ENCODE measurements at regions not wholly inside any gene's neighbourhood (a gene's known extent, or its start where the extent isn't known, plus 50 kb on each side); places are given as distances from the start of the nearest gene placed in this dataset.

GRCh38 chr4:138500869-138501268, 258.7 kb upstream of the SLC7A11 start:
- Histone ChIP-seq H3K27me3 (ENCODE audit: control insufficient read depth in 2 of 2, insufficient read depth in 2 of 2, low read length in 2 of 2) (no peaks in the 10 kb centered on the region), H3K36me3 (replicated peaks in 1 of 2; ENCODE audit: control insufficient read depth in 1 of 2, insufficient read depth in 2 of 2, low read length in 2 of 2) (no peaks in the 10 kb centered on the region), H3K4me3 (replicated peaks in 1 of 3; ENCODE audit: low read depth in 2 of 3, low read length in 3 of 3) (no peak overlapping the region), H4K20me1 (ENCODE audit: insufficient read depth, low read length) (no peaks in the 10 kb centered on the region), H2AFZ (ENCODE audit: insufficient read depth, low read depth, low read length, poor library complexity, severe bottlenecking) (no peak overlapping the region), H3K4me2 (replicated peaks; ENCODE audit: extremely low read depth, low read length, poor library complexity, severe bottlenecking) (no peak overlapping the region), H3K9ac (ENCODE audit: insufficient read depth, low read length, poor library complexity, severe bottlenecking) (no peak overlapping the region), H3K4me1 (ENCODE audit: control insufficient read depth in 1 of 2, insufficient read depth in 2 of 2, low read length in 2 of 2) (no peaks in the 10 kb centered on the region), H3K79me2 (ENCODE audit: insufficient read depth, low read length) (no peaks in the 10 kb centered on the region), H3K9me3 (replicated peaks in 1 of 2; ENCODE audit: control insufficient read depth in 1 of 2, insufficient read depth in 1 of 2, low read length in 2 of 2) (peaks cover 0 to 5% of the 10 kb centered on the region in 2 donors), H3K27ac (ENCODE audit: low read depth in 1 of 2, low read length in 2 of 2) (no peak overlapping the region)
- Mint-ChIP-seq H3K27ac (no peak overlapping the region), H3K36me3 (no peaks in the 10 kb centered on the region), H3K27me3 (ENCODE audit: low read depth in 3 of 3) (peaks cover 2 to 21% (median 5%) of the 10 kb centered on the region in 3 donors), H3K4me1 (no peaks in the 10 kb centered on the region), H3K9me3 (peaks cover 12 to 28% (median 19%) of the 10 kb centered on the region in 7 donors), H3K4me3 (no peak overlapping the region)
- no CpG with 5 or more reads among the region's 1 CpG for WGBS (ENCODE audit: insufficient coverage)
- DNase-seq, result no peak
- no peak for TF ChIP-seq CTCF (IDR thresholded peaks at IDR 0.05)
- intact Hi-C loops (cut with micrococcal nuclease), result no loop called here

GRCh38 chr4:138499627-138500026, 257.5 kb upstream of the SLC7A11 start:
- H3K4me1 ChIP-seq (ENCODE audit: control insufficient read depth in 1 of 2, insufficient read depth in 2 of 2, low read length in 2 of 2), result no peaks in the 10 kb centered on the region
- no peaks in the 10 kb centered on the region for H3K36me3 Mint-ChIP-seq
- 100% methylated on average over 2 of the region's 2 CpGs for WGBS (ENCODE audit: insufficient coverage)
- no peaks in the 10 kb centered on the region for H3K36me3 ChIP-seq (replicated peaks in 1 of 2; ENCODE audit: control insufficient read depth in 1 of 2, insufficient read depth in 2 of 2, low read length in 2 of 2)
- no peak for TF ChIP-seq CTCF (IDR thresholded peaks at IDR 0.05)
- H3K9ac ChIP-seq (ENCODE audit: insufficient read depth, low read length, poor library complexity, severe bottlenecking), result no peak overlapping the region
- intact Hi-C loops (cut with micrococcal nuclease), result no loop called here
- H4K20me1 ChIP-seq (ENCODE audit: insufficient read depth, low read length), result no peaks in the 10 kb centered on the region
- no peak overlapping the region for H3K27ac ChIP-seq (ENCODE audit: low read depth in 1 of 2, low read length in 2 of 2)
- peaks cover 0 to 5% of the 10 kb centered on the region in 2 donors for H3K9me3 ChIP-seq (replicated peaks in 1 of 2; ENCODE audit: control insufficient read depth in 1 of 2, insufficient read depth in 1 of 2, low read length in 2 of 2)
- H3K4me3 Mint-ChIP-seq, result no peak overlapping the region
- DNase-seq, result no peak
- H3K4me3 ChIP-seq (replicated peaks in 1 of 3; ENCODE audit: low read depth in 2 of 3, low read length in 3 of 3), result no peak overlapping the region
- peaks cover 9 to 28% (median 17%) of the 10 kb centered on the region in 7 donors for H3K9me3 Mint-ChIP-seq
- no peaks in the 10 kb centered on the region for H3K4me1 Mint-ChIP-seq
- H3K79me2 ChIP-seq (ENCODE audit: insufficient read depth, low read length), result no peaks in the 10 kb centered on the region
- no peaks in the 10 kb centered on the region for H3K27me3 ChIP-seq (ENCODE audit: control insufficient read depth in 2 of 2, insufficient read depth in 2 of 2, low read length in 2 of 2)
- H3K27ac Mint-ChIP-seq, result no peak overlapping the region
- no peak overlapping the region for H2AFZ ChIP-seq (ENCODE audit: insufficient read depth, low read depth, low read length, poor library complexity, severe bottlenecking)
- H3K4me2 ChIP-seq (replicated peaks; ENCODE audit: extremely low read depth, low read length, poor library complexity, severe bottlenecking), result no peak overlapping the region
- peaks cover 5 to 19% (median 6%) of the 10 kb centered on the region in 3 donors for H3K27me3 Mint-ChIP-seq (ENCODE audit: low read depth in 3 of 3)

All from CD14-positive monocyte (primary cell).